ENCODE measurements at regions not wholly inside any gene's neighbourhood (a gene's known extent, or its start where the extent isn't known, plus 50 kb on each side); places are given as distances from the start of the nearest gene placed in this dataset.

DNA sequence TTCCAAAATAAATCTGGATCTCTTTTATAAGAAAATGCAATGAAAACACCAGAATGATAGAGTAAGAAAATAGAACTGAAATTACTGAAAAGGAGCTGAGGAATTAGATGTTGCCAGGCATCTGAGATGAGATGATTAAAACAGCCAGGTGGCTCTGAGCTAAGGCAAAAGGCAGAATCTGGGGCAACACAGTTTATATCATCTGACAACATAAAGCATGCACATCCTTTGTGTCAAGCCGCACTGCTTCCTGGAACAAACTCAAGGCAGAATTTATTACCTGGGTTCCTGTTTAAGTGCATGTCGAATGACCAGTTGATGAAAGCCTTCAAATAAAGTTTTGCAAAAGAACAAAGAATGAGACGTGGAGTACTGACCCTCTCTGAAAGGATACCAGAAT, 247.0 kb downstream of the SNX10 start:
- H3K4me3 Mint-ChIP-seq (ENCODE audit: unreplicated experiment) = no peak overlapping the region
- no peak overlapping the region for H3K27ac Mint-ChIP-seq (ENCODE audit: unreplicated experiment)
- peaks cover 2% of the 10 kb centered on the region for H3K27me3 Mint-ChIP-seq (ENCODE audit: unreplicated experiment)
- peaks cover 3% of the 10 kb centered on the region for H3K4me1 Mint-ChIP-seq (ENCODE audit: unreplicated experiment)
- no peaks in the 10 kb centered on the region for H3K9me3 Mint-ChIP-seq (ENCODE audit: unreplicated experiment)
- no peaks in the 10 kb centered on the region for H3K36me3 Mint-ChIP-seq (ENCODE audit: low read depth, unreplicated experiment)
- TF ChIP-seq, protein P1, sequence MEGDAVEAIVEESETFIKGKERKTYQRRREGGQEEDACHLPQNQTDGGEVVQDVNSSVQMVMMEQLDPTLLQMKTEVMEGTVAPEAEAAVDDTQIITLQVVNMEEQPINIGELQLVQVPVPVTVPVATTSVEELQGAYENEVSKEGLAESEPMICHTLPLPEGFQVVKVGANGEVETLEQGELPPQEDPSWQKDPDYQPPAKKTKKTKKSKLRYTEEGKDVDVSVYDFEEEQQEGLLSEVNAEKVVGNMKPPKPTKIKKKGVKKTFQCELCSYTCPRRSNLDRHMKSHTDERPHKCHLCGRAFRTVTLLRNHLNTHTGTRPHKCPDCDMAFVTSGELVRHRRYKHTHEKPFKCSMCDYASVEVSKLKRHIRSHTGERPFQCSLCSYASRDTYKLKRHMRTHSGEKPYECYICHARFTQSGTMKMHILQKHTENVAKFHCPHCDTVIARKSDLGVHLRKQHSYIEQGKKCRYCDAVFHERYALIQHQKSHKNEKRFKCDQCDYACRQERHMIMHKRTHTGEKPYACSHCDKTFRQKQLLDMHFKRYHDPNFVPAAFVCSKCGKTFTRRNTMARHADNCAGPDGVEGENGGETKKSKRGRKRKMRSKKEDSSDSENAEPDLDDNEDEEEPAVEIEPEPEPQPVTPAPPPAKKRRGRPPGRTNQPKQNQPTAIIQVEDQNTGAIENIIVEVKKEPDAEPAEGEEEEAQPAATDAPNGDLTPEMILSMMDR (IDR thresholded peaks at IDR 0.05; ENCODE audit: unreplicated experiment) = no peak
- DNase-seq (ENCODE audit: low spot score) = no peak

DNA sequence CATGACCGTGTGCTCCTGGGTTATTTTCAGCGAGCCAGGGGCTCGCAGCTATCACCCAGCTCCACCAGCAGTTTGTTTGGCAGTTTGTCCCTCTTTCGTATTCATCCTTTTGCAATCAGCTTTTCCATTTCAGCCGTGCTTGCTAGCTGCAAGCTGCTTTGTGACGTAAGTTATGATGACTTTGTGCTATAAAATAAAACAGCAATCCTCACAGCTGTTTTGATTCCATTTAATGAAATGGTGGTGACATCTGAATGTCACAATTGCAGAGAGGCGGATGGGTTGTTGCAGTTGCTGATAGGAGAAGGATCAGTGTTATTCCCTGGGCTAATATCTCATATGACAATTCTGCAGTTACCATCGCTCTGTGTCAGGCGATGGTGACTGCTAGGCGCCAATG, 251.7 kb downstream of the SNX10 start:
- TF ChIP-seq, protein P1 (IDR thresholded peaks at IDR 0.05; ENCODE audit: unreplicated experiment) = no peak
- H3K36me3 Mint-ChIP-seq (ENCODE audit: low read depth, unreplicated experiment) = no peaks in the 10 kb centered on the region
- H3K27me3 Mint-ChIP-seq (ENCODE audit: unreplicated experiment) = no peaks in the 10 kb centered on the region
- H3K4me1 Mint-ChIP-seq (ENCODE audit: unreplicated experiment) = peaks cover 16% of the 10 kb centered on the region
- H3K4me3 Mint-ChIP-seq (ENCODE audit: unreplicated experiment) = no peak overlapping the region
- no peaks in the 10 kb centered on the region for H3K9me3 Mint-ChIP-seq (ENCODE audit: unreplicated experiment)
- DNase-seq (ENCODE audit: low spot score) = no peak
- H3K27ac Mint-ChIP-seq (ENCODE audit: unreplicated experiment) = no peak overlapping the region

DNA sequence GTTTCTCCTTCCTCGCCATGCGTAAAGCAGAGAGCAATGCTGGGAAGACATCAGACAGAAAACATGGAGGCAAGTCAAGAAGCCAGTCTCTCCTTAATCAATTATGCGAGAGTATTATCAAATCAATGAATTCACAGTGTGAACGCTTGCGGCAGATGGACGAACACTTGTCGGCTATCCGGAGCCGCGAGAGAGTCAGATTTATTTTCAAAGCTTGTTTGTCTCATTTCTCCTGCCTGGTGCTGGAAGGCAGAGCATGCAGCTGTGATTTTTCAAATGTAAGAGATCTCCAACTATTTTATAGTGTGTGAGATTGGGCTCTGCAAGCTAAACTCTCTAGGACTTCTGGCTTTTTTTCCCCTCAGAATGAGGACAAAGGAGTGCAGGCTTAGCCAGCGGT, 252.3 kb downstream of the SNX10 start:
- no peaks in the 10 kb centered on the region for H3K36me3 Mint-ChIP-seq (ENCODE audit: low read depth, unreplicated experiment)
- no peak overlapping the region for H3K27ac Mint-ChIP-seq (ENCODE audit: unreplicated experiment)
- TF ChIP-seq, protein P1 (IDR thresholded peaks at IDR 0.05; ENCODE audit: unreplicated experiment) = no peak
- H3K9me3 Mint-ChIP-seq (ENCODE audit: unreplicated experiment) = no peaks in the 10 kb centered on the region
- H3K27me3 Mint-ChIP-seq (ENCODE audit: unreplicated experiment) = no peaks in the 10 kb centered on the region
- no peak for DNase-seq (ENCODE audit: low spot score)
- no peak overlapping the region for H3K4me3 Mint-ChIP-seq (ENCODE audit: unreplicated experiment)
- peaks cover 16% of the 10 kb centered on the region for H3K4me1 Mint-ChIP-seq (ENCODE audit: unreplicated experiment)

DNA sequence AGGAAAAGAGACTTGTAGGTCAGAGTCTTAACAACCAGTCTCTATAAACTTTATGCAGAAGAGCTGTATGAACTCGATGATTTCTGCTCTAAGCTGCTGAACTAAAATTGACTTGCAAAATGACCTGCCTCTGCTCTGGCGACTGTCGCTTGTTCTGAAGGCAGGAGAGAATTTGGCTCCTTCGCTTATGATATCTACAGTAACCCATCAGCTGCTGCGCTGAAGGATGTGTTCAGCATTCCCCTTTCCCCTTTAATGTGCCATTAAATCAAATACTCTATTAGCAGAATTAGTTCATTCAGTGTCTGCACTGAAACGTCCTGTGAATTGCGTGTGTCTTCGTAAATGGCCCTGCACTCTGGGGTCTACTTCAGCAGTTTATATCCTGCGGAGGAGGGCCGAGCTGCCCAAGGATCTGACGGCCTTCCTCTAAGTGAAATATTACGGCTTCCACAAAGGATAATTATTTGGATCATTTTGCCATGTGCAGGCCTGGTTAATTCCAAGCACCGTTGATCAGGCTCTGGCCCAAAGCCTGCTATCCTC, 254.9 kb downstream of the SNX10 start:
- Mint-ChIP-seq H3K36me3 (ENCODE audit: low read depth, unreplicated experiment) (no peaks in the 10 kb centered on the region), H3K4me1 (ENCODE audit: unreplicated experiment) (peaks cover 16% of the 10 kb centered on the region), H3K27ac (ENCODE audit: unreplicated experiment) (no peak overlapping the region), H3K9me3 (ENCODE audit: unreplicated experiment) (no peaks in the 10 kb centered on the region), H3K27me3 (ENCODE audit: unreplicated experiment) (no peaks in the 10 kb centered on the region), H3K4me3 (ENCODE audit: unreplicated experiment) (no peak overlapping the region)
- TF ChIP-seq, protein P1 (IDR thresholded peaks at IDR 0.05; ENCODE audit: unreplicated experiment) = no peak
- no peak for DNase-seq (ENCODE audit: low spot score)

DNA sequence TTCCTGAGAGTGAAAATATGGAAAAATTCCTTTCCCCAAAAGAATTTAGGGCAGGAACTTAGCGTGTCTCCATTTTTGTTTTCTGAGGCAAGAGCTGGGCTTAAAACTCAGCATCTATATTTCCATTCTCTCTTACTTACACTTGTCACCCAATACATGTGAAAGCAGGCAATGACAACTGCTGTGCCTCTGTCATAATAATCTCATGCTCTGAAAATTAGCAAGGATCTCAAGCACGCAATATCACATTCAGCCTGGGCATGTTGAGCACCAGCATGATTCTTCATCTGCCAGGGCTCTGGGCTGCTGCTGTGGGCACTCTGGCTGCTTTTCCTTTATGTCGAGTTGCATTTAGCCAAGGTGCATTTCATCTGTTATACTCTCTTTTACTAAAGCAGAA, 255.5 kb downstream of the SNX10 start:
- no peak overlapping the region for H3K27ac Mint-ChIP-seq (ENCODE audit: unreplicated experiment)
- no peaks in the 10 kb centered on the region for H3K36me3 Mint-ChIP-seq (ENCODE audit: low read depth, unreplicated experiment)
- TF ChIP-seq, protein P1 (IDR thresholded peaks at IDR 0.05; ENCODE audit: unreplicated experiment) = no peak
- H3K27me3 Mint-ChIP-seq (ENCODE audit: unreplicated experiment) = no peaks in the 10 kb centered on the region
- peaks cover 16% of the 10 kb centered on the region for H3K4me1 Mint-ChIP-seq (ENCODE audit: unreplicated experiment)
- no peaks in the 10 kb centered on the region for H3K9me3 Mint-ChIP-seq (ENCODE audit: unreplicated experiment)
- no peak for DNase-seq (ENCODE audit: low spot score)
- H3K4me3 Mint-ChIP-seq (ENCODE audit: unreplicated experiment) = no peak overlapping the region

All from endothelial cell (in vitro differentiated cells).